ENCODE measurements at regions not wholly inside any gene's neighbourhood (a gene's known extent, or its start where the extent isn't known, plus 50 kb on each side); places are given as distances from the start of the nearest gene placed in this dataset.

- H3K9me1 ChIP-seq (replicated peaks; ENCODE audit: control insufficient read depth, extremely low read depth, insufficient read depth, low read length): no peaks in the 10 kb centered on the region
- DNase-seq (ENCODE audit: low read depth, low spot score): no peak
- dilution Hi-C loops (cut with MboI; ENCODE audit: extremely low pct_ligation_motif_present, low sequenced_read_pairs): no loop called here
- no peaks in the 10 kb centered on the region for H3K36me3 ChIP-seq (ENCODE audit: control insufficient read depth in 2 of 2, extremely low read depth in 1 of 2, insufficient read depth in 2 of 2, low read length in 2 of 2)
- peaks cover 5% of the 10 kb centered on the region for H3K9me3 ChIP-seq (replicated peaks; ENCODE audit: control insufficient read depth, insufficient read depth, low read length)
- H3K27me3 ChIP-seq (ENCODE audit: control insufficient read depth in 2 of 2, insufficient read depth in 2 of 2, low read length in 2 of 2): no peaks in the 10 kb centered on the region
- no peaks in the 10 kb centered on the region for H3K4me1 ChIP-seq (ENCODE audit: control insufficient read depth, extremely low read depth, insufficient read depth, low read length)
- ChIA-PET CTCF (no interaction called here), POLR2A (no interaction called here)
- no TSS peak for BruUV-seq (replicated peaks)
- H4K20me1 ChIP-seq (replicated peaks; ENCODE audit: control insufficient read depth, extremely low read depth, insufficient read depth, low read length): no peaks in the 10 kb centered on the region
- TF ChIP-seq MAX (IDR thresholded peaks at IDR 0.05; ENCODE audit: insufficient read depth, insufficient read length) (no peak), EZH2 (IDR thresholded peaks at IDR 0.05; ENCODE audit: borderline replicate concordance, low read depth, low read length, severe bottlenecking) (no peak), MYC (IDR thresholded peaks at IDR 0.05; ENCODE audit: low read depth, low read length) (no peak), GATA2 (IDR thresholded peaks at IDR 0.05; ENCODE audit: insufficient read depth, insufficient read length, low read depth, low read length) (no peak)
- no peak overlapping the region for H3K9ac ChIP-seq (replicated peaks; ENCODE audit: extremely low read depth, insufficient read depth, low read length)
- no peak overlapping the region for H2AFZ ChIP-seq (ENCODE audit: low read depth, low read length)
- no peaks in the 10 kb centered on the region for H3K79me2 ChIP-seq (ENCODE audit: control insufficient read depth, insufficient read depth, low read length)
- FAIRE-seq: no peak
- H3K27ac ChIP-seq (ENCODE audit: insufficient read depth, low read depth, low read length): no peak overlapping the region
- no peak overlapping the region for H3K4me2 ChIP-seq (ENCODE audit: insufficient read depth, low read length)
- intact Hi-C loops (cut with micrococcal nuclease): no loop called here
- no peak overlapping the region for H3K4me3 ChIP-seq (replicated peaks in 1 of 3; ENCODE audit: insufficient read depth in 1 of 3, low read depth in 1 of 3, low read length in 3 of 3)
Measured at GRCh38 chr15:98217356-98217755, 256.9 kb downstream of the ARRDC4 start.

GRCh38 chr15:98221144-98221543 lies 260.6 kb downstream of the ARRDC4 start:
- POLR2A ChIA-PET: no interaction called here
- H3K4me1 ChIP-seq (ENCODE audit: control insufficient read depth, extremely low read depth, insufficient read depth, low read length): no peaks in the 10 kb centered on the region
- no TSS peak for BruUV-seq (replicated peaks)
- CTCF ChIA-PET: interaction anchor here (0.6 kb wide), 1 partner anchor 22 kb away, joined by 3 read pairs; no protein-coding TSS in a partner anchor
- no peak overlapping the region for H3K4me2 ChIP-seq (ENCODE audit: insufficient read depth, low read length)
- no peaks in the 10 kb centered on the region for H3K9me1 ChIP-seq (replicated peaks; ENCODE audit: control insufficient read depth, extremely low read depth, insufficient read depth, low read length)
- H3K27ac ChIP-seq (ENCODE audit: insufficient read depth, low read depth, low read length): no peak overlapping the region
- H3K27me3 ChIP-seq (ENCODE audit: control insufficient read depth in 2 of 2, insufficient read depth in 2 of 2, low read length in 2 of 2): no peaks in the 10 kb centered on the region
- H3K9me3 ChIP-seq (replicated peaks; ENCODE audit: control insufficient read depth, insufficient read depth, low read length): peaks cover 5% of the 10 kb centered on the region
- DNase-seq (ENCODE audit: low read depth, low spot score) (no peak), FAIRE-seq (no peak)
- no peak overlapping the region for H3K4me3 ChIP-seq (replicated peaks in 1 of 3; ENCODE audit: insufficient read depth in 1 of 3, low read depth in 1 of 3, low read length in 3 of 3)
- intact Hi-C loops (cut with micrococcal nuclease) (no loop called here), dilution Hi-C loops (cut with MboI; ENCODE audit: extremely low pct_ligation_motif_present, low sequenced_read_pairs) (no loop called here)
- H3K79me2 ChIP-seq (ENCODE audit: control insufficient read depth, insufficient read depth, low read length): no peaks in the 10 kb centered on the region
- H3K36me3 ChIP-seq (ENCODE audit: control insufficient read depth in 2 of 2, extremely low read depth in 1 of 2, insufficient read depth in 2 of 2, low read length in 2 of 2): no peaks in the 10 kb centered on the region
- H3K9ac ChIP-seq (replicated peaks; ENCODE audit: extremely low read depth, insufficient read depth, low read length): no peak overlapping the region
- no peaks in the 10 kb centered on the region for H4K20me1 ChIP-seq (replicated peaks; ENCODE audit: control insufficient read depth, extremely low read depth, insufficient read depth, low read length)
- no peak overlapping the region for H2AFZ ChIP-seq (ENCODE audit: low read depth, low read length)
- TF ChIP-seq POLR2A (IDR thresholded peaks at IDR 0.05; ENCODE audit: low read depth, low read length) (no peak), EZH2 (IDR thresholded peaks at IDR 0.05; ENCODE audit: borderline replicate concordance, low read depth, low read length, severe bottlenecking) (no peak), MYC (IDR thresholded peaks at IDR 0.05; ENCODE audit: low read depth, low read length) (no peak), CTCF (IDR thresholded peaks at IDR 0.05; ENCODE audit: extremely low read depth in 1 of 2, insufficient read depth in 1 of 2, low read depth in 1 of 2, low read length in 2 of 2) (no peak), MAX (IDR thresholded peaks at IDR 0.05; ENCODE audit: insufficient read depth, insufficient read length) (no peak)
